ENCODE measurements at regions not wholly inside any gene's neighbourhood (a gene's known extent, or its start where the extent isn't known, plus 50 kb on each side); places are given as distances from the start of the nearest gene placed in this dataset.

GRCh38 chr18:51559902-51560287, 362.4 kb upstream of the MEX3C start:
- Histone ChIP-seq H2AFZ (ENCODE audit: low read depth, low read length) (no peak overlapping the region), H4K20me1 (ENCODE audit: insufficient read depth, low read length) (no peaks in the 10 kb centered on the region), H3K9me3 (ENCODE audit: insufficient read depth, low read length) (no peaks in the 10 kb centered on the region), H3K4me3 (ENCODE audit: low read length) (no peak overlapping the region), H3K27me3 (ENCODE audit: low read depth, low read length) (no peaks in the 10 kb centered on the region; the same call in 1 of the 2 replicates), H3K36me3 (replicated peaks; ENCODE audit: low read depth, low read length) (no peaks in the 10 kb centered on the region), H3K27ac (ENCODE audit: low read length) (no peak overlapping the region), H3K4me2 (ENCODE audit: low read length) (no peak overlapping the region), H3K9ac (ENCODE audit: low read length) (no peak overlapping the region), H3K79me2 (ENCODE audit: low read length) (no peaks in the 10 kb centered on the region), H3K4me1 (ENCODE audit: low read length) (no peaks in the 10 kb centered on the region)
- TF ChIP-seq EZH2phosphoT487 (IDR thresholded peaks at IDR 0.05; ENCODE audit: low read depth) (no peak), CTCF (IDR thresholded peaks at IDR 0.05; ENCODE audit: low read depth, low read length) (peak; percentile 42)

- TF ChIP-seq CTCF (IDR thresholded peaks at IDR 0.05; ENCODE audit: low read depth, low read length): no peak
- TF ChIP-seq EZH2phosphoT487 (IDR thresholded peaks at IDR 0.05; ENCODE audit: low read depth): no peak
- H3K4me3 ChIP-seq (ENCODE audit: low read length): no peak overlapping the region
- H3K9me3 ChIP-seq (ENCODE audit: insufficient read depth, low read length): no peaks in the 10 kb centered on the region
- H3K27ac ChIP-seq (ENCODE audit: low read length): no peak overlapping the region
- H3K79me2 ChIP-seq (ENCODE audit: low read length): no peaks in the 10 kb centered on the region
- H4K20me1 ChIP-seq (ENCODE audit: insufficient read depth, low read length): no peaks in the 10 kb centered on the region
- no peak overlapping the region for H3K4me2 ChIP-seq (ENCODE audit: low read length)
- no peak overlapping the region for H3K9ac ChIP-seq (ENCODE audit: low read length)
- H3K36me3 ChIP-seq (replicated peaks; ENCODE audit: low read depth, low read length): no peaks in the 10 kb centered on the region
- H3K4me1 ChIP-seq (ENCODE audit: low read length): no peaks in the 10 kb centered on the region
- no peak overlapping the region for H2AFZ ChIP-seq (ENCODE audit: low read depth, low read length)
- H3K27me3 ChIP-seq (ENCODE audit: low read depth, low read length): no peaks in the 10 kb centered on the region; the same call in 1 of the 2 replicates
Measured at GRCh38 chr18:51561821-51562220, 364.3 kb upstream of the MEX3C start.

- Histone ChIP-seq H2AFZ (ENCODE audit: low read depth, low read length) (no peak overlapping the region), H3K4me2 (ENCODE audit: low read length) (no peak overlapping the region), H3K27me3 (ENCODE audit: low read depth, low read length) (no peaks in the 10 kb centered on the region; the same call in 1 of the 2 replicates), H3K4me1 (ENCODE audit: low read length) (no peaks in the 10 kb centered on the region), H3K4me3 (ENCODE audit: low read length) (no peak overlapping the region), H3K9me3 (ENCODE audit: insufficient read depth, low read length) (no peaks in the 10 kb centered on the region), H3K9ac (ENCODE audit: low read length) (no peak overlapping the region), H3K79me2 (ENCODE audit: low read length) (no peaks in the 10 kb centered on the region), H3K27ac (ENCODE audit: low read length) (no peak overlapping the region), H4K20me1 (ENCODE audit: insufficient read depth, low read length) (no peaks in the 10 kb centered on the region), H3K36me3 (replicated peaks; ENCODE audit: low read depth, low read length) (no peaks in the 10 kb centered on the region)
- TF ChIP-seq CTCF (IDR thresholded peaks at IDR 0.05; ENCODE audit: low read depth, low read length) (no peak), EZH2phosphoT487 (IDR thresholded peaks at IDR 0.05; ENCODE audit: low read depth) (no peak)
Measured at GRCh38 chr18:51562866-51563265, 365.4 kb upstream of the MEX3C start.

GRCh38 chr18:51563396-51563795, 365.9 kb upstream of the MEX3C start:
- H4K20me1 ChIP-seq (ENCODE audit: insufficient read depth, low read length): no peaks in the 10 kb centered on the region
- H3K4me1 ChIP-seq (ENCODE audit: low read length): no peaks in the 10 kb centered on the region
- H3K27ac ChIP-seq (ENCODE audit: low read length): no peak overlapping the region
- no peak overlapping the region for H3K4me2 ChIP-seq (ENCODE audit: low read length)
- no peaks in the 10 kb centered on the region; the same call in 1 of the 2 replicates for H3K27me3 ChIP-seq (ENCODE audit: low read depth, low read length)
- TF ChIP-seq CTCF (IDR thresholded peaks at IDR 0.05; ENCODE audit: low read depth, low read length): no peak
- TF ChIP-seq EZH2phosphoT487 (IDR thresholded peaks at IDR 0.05; ENCODE audit: low read depth): no peak
- no peaks in the 10 kb centered on the region for H3K79me2 ChIP-seq (ENCODE audit: low read length)
- no peak overlapping the region for H3K9ac ChIP-seq (ENCODE audit: low read length)
- H3K36me3 ChIP-seq (replicated peaks; ENCODE audit: low read depth, low read length): no peaks in the 10 kb centered on the region
- no peak overlapping the region for H3K4me3 ChIP-seq (ENCODE audit: low read length)
- H2AFZ ChIP-seq (ENCODE audit: low read depth, low read length): no peak overlapping the region
- no peaks in the 10 kb centered on the region for H3K9me3 ChIP-seq (ENCODE audit: insufficient read depth, low read length)
